Peyer's patch (tissue), 4 donors: ENCODE measurements at regions not wholly inside any gene's neighbourhood (a gene's known extent, or its start where the extent isn't known, plus 50 kb on each side); places are given as distances from the start of the nearest gene placed in this dataset.

ENCODE experiments used
- CTCF ChIP-seq, 6 experiments: fragments of 450-650 bp in 4 of 6; fragments of 200-600 bp in 2 of 6; sonication (generic) in 1 of 6; IDR thresholded peaks; one replicate each; pipeline ENCODE4 v1.5.1; 2017 to 2019; ENCODE audit warnings: antibody characterized with exemption in 6 of 6, mild to moderate bottlenecking in 3 of 6, moderate library complexity in 1 of 6
- POLR2A ChIP-seq, 2 donors: fragments of 450-650 bp; IDR thresholded peaks; one replicate each; pipeline ENCODE4 v1.5.1; 2017; ENCODE audit warnings: antibody characterized with exemption in 2 of 2, mild to moderate bottlenecking in 2 of 2, moderate library complexity in 2 of 2

- TF ChIP-seq CTCF (IDR thresholded peaks at IDR 0.05) (no peak), POLR2A (IDR thresholded peaks at IDR 0.05) (no peak)
Measured at GRCh38 chr11:13209379-13209778, 68.2 kb upstream of the BMAL1 start.
